GM19452 (cell line): ENCODE measurements at regions not wholly inside any gene's neighbourhood (a gene's known extent, or its start where the extent isn't known, plus 50 kb on each side); places are given as distances from the start of the nearest gene placed in this dataset.

Experiments
- ATAC-seq: cut with Tn5 transposase; IDR thresholded peaks from one replicate; pipeline ENCODE4 v1.9.1; 2021; ENCODE audit not compliant: unreplicated experiment

DNA sequence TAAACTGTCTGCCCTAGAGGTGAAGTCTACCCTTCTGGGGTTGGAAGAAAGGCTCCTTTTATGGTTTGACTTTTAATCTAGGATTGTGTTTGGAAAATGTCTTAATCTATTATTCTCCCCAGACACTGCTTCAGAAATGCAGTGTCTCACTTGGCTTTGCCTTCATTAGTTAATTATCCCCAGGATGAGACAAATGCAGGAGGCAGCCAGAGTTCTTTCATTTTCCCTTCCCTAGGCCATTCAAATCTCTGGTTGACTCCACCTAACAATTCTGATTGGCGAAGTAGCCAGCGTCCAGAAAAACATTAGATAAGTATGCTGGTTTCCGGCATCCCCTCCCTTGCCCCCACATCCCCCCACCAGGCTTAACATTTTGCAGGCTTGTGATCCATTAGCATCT lies 325.8 kb upstream of the PBX1 start:
- no peak for ATAC-seq

DNA sequence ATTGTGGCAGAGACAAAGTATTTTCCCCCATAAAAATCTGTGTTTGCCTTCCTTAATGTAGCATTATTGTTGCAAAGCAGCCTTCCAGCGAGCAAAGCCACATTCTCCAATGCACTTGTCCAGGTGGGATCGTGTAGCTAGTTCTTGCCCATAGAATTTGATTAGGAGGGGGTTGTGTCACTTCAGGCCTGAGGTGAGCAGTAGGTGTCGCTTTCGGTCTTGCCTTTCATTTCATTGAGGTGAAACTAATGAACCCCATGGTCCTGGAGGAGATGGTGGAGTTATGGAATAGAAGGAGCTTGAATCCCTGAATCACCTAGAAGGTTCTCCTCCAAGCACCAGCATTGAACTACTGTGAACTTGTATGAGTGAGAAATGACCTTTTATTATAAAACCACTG lies 318.9 kb upstream of the PBX1 start:
- ATAC-seq, result no peak

DNA sequence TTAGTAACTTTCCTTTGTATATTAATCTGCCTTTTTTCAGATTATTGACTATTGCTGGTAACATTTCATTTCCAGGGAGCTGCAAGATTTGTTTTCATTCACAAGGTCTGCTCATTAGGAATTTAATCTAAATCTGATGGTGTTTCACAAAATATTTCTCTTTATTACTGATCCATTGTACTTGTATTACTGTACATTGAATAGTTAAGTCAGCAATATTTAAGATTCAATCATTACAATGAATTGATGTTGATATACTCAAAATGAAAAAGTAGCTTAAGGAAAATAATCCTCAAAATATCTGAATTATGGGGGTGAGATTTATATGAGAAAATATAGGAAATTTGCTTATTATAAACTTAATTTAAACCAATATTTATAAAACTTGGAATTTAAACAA lies 308.6 kb upstream of the PBX1 start:
- ATAC-seq, result no peak

DNA sequence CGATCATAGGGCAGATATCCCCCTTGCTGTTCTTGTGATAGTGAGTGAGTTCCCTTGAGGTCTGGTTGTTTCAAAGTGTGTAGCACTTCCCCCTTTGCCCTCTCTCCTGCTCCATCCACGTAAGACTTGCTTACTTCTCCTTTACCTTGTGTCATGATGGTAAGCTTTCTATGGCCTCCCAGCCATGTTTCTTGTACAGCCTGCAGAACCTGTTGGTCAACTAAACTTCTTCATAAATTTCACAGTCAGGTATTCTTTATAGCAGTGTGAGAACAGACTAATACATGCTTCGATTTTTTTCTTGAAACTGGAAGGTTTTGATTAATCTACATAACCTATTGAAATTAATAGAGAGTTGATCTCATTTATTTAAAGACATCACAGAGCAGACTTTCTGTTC lies 302.5 kb upstream of the PBX1 start:
- ATAC-seq, result no peak

DNA sequence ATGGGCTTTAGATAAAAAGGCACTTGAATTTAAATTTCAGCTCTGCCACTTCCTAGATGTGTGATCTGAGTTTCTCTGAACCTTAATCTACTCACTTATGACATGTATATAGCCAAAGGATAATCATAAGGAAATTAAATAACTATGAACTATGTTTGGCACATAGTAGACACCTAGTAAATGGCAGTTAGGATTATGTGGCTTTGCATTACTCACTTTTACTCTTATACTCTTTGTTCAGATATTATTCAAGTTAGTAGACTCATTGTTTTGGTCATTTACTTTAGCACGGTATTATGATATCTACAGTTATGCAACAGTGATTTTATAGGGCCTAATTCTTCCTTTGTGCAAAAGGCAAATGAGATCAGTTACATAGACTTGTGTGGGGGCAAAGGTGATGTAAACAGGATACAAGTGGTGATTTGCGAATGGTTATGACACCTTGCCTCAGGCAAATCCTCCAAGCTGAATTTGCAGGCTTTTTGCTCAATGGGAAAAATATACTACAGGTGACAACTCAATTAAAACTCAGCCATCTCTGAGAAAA lies 297.2 kb upstream of the PBX1 start:
- ATAC-seq, result no peak

DNA sequence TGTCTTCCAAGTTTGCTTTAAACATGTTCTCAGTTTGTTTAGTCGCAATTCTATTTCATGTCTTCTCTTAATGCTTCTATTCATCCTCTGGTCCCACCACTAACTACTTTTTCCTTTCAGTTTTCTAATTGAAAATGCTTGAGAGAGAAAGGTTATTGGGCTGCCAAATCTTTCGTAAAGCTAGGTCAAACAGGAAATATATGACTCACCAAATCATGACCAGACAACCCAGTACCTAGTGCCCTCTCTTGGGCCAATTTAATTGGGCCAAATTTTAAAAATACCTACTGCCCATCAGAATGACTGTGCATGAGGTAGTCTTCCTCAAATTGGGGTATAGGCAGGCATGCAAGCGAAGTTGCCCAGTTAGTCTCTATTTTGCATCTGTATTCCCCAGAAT lies 295.4 kb upstream of the PBX1 start:
- ATAC-seq, result no peak

DNA sequence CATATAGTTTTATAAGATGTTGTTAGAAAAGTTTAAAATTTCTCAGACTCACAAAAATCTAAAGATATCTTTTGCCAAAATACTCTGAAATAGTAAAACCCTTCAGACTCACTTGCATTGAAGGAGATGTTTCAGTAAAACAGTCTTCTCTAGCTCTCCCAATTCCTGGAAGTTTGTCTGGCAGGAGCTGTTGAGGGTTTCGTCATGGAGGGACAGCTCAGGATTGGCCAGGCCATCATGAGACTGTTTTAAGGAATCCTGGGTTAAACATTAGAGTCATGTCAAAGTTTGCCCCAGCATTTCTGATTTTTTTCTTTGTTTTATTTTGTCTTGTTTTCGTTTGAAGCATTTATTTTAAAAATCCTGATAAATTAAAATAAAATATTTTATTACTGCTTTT lies 293.8 kb upstream of the PBX1 start:
- no peak for ATAC-seq

DNA sequence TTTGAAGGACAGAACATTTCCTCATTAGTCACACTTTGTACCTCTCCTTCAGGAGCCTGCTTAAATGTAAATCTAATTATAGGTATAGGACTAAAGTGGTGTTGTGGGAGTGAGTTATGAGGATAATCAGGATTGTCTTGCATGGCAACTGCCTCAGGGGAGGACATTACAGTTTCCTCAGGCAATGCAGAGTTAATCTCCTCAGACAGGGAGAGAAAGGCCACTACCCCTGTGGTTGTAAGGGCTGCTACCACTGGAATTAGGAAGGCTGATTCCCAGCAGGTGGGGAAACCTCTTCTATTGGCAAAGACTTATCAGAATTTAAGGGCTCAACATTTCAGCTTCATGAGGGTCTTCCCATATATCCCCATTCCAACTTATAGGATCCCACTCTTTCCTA lies 286.8 kb upstream of the PBX1 start:
- no peak for ATAC-seq

DNA sequence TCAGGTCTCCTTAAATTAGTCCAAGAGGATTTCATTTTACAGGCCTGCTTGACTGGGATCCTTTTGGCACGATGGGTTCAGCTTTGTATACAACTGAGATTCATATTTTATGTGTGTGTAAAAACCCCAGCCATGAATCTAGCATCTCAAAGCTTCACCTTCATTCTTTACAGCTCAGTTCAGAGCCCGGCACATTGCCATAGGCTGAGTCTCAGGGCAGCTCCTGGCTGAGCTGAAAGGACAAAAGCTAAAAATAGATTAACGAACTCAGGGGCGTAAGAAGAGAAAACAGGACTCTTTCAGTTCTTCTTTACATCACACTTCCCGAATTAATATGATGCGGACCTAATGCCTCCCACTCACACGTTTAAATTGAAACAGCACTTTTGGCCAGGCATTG lies 262.8 kb upstream of the PBX1 start:
- ATAC-seq, result no peak

DNA sequence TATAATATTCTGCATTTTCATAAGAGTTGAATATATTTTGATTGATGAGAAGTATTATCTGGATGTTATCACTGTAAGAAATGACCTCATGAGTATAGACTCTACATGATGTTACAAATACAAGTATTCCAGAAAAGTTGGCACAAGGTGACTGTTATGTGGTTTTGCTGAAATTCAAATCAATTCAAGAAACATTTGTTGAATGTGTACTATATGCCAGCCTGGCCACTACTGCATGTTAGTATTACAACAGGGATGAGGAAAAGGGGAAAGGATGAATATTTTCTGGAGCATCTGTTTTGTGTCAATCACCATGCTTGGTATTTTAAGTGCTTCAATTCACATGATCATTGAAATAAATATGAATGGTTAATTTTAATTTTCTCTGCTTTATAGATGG lies 250.9 kb upstream of the PBX1 start:
- no peak for ATAC-seq

DNA sequence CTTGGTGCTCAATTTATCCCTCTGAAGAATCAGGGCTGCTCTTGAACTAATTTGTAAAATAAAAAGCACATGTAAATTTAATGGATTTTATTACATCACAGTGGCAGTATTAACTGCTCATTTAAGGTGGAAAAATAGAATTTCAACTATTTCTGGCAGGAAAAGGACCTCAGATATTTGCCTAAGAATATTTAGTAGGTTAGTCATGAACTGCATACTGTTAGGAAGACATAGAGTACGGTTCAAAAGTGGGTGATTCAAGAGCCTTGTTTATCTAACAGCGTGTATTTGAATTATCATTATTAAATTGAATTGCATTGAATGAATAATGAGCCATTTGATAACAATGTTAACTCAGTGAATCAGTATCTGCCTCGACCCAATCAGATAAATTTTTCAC lies 248.8 kb upstream of the PBX1 start:
- no peak for ATAC-seq

DNA sequence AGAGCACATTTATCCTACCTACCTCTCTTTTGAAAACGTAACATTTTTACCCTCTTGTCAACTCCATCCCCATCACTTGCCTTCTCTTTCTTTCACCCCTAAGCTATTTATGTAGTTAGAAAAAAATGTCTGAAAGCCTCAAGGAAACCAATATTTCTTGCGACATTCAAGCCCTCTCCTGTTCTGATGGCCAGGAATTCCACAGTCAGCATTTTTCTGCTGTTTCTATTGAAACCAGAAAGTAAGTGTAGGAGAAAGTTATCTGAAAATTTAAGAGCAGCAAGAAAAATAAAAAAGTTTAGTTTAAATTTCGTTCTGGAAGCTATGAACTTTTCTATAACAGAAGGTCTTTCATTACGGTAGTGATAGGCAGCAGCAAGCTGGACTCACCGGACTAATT lies 247.6 kb upstream of the PBX1 start:
- no peak for ATAC-seq

DNA sequence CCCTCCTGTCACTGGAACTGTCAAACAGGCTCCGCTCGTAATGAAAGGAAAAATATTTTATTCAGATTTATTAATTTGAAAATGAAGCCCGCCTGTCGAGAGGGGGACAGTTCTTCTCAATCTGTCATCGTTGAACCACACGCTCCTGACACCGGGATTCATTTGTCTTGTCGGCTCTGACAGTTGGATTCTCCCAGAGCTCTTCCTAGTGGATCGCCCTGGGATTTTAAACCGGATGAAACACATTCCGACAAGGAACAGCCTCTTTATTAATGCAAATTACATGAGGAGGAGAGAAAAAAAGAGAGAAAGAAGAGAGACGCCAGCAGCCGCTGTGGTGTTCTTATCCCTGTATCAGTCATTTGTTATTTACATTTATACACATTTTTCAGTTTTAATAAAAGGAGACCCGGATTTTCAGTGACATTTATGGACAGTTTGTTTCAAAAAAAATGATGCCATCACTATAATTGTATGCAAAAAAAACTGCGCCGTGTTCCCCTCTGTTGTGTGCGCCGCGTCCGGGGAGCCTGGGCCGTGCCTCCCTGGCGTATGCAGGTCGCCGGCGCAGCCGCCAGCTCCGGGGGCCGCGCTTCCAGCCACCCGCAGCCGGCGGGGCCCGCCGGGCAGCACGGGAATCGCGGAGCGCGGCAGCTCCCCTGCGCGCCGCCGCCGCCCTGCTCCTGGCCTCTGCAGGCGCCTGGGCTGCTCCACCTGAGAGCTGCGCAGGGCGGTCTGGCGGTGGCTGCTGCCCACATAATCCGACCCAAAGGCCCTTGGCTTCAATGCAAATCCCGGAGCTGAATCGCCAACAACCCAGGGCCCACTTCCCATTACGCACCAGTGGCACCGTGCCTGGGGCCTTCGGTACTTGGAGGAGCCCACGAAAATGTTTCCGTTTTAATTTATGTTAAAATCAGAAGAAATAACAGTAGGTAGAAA lies 237.9 kb upstream of the PBX1 start:
- ATAC-seq, result no peak

DNA sequence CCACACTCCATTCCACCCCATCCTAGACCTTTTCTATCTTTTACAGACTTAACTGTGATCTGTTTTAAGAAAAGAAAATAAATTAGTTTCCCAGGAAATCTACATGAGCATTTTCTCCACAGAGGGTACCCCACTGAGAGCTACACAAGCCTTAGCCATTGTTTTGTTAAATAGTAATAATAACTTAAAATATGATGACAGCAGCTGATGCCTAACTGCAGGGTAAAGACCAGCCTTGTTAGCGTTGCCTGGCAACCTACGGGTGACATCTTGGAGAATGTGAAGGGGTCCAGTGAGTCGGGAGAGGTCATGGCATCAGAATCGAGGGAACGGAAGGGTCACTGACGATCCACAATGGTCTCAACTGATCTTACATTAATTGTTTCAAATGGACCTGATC lies 233.2 kb upstream of the PBX1 start:
- no peak for ATAC-seq

DNA sequence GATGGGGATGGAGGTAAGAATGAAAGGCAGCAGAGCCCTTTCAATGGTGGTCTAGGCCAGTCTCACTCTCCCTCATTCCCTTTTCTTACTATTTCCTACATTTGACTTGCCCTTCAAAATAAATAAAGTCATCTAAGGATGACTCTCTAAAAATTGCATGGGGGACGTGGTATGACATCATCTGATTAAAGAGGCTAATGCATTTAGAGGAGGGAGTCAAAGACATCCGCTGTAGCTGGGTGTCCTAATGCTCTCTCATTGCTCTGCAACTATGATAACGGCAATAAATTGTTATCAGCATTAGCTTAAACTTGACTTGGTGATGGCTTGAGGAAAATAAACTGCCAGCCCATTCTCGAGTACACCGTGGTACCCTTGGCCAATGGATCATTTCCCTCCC lies 225.6 kb upstream of the PBX1 start:
- no peak for ATAC-seq

DNA sequence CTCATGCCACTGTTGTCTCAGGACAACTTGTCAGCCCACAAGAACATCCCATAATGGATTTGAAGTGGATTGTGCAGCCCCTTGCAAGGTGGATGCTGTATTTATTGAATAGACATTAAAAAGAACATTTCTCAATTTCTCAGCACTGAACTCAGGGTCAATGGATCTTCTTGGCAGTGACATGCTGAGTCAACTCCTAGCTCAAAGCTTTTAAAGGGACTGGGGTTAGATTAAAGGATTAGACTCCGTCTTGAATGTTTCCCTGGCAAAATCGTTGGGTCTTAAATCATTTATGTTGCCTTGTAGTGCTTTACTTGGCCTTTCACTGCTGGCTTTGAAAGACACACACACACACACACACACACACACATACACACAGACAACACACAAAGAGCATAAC lies 221.6 kb upstream of the PBX1 start:
- no peak for ATAC-seq

DNA sequence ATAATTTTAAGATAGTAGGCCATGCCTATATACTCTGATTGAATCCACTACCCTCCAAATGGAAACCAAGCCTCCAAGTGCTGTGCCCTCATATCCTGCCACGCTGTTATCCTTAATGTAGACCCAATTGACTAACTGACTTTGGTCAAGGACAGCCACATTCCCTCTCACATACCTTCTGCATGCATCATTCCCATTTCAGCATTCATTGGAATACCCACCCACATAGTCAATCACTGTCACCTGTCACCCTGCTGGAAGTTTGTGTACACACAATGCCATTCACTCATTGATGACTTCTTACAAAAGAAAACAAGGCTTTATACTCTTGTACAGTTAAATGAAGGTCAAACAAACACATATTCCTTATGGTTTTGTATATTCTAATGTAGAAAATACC lies 221.1 kb upstream of the PBX1 start:
- ATAC-seq, result no peak

DNA sequence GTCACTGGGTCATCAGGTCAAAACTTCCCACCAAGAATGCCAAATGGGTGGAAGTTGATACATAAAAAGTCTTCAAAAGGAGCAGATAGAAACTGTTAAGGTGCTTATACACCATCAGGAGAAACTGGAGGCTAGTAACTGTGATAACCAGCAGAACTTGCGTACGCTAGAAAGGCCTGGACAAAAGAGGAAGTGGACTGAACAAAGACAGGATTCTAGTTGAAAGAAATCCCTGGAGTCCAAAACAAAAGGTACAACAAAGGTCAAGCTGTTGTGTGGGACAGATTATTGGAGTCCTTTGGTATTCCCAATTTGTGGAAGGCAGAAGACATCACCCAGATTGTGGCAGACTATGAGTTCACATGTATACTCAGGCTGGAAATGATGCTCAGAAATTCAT lies 215.8 kb upstream of the PBX1 start:
- no peak for ATAC-seq

DNA sequence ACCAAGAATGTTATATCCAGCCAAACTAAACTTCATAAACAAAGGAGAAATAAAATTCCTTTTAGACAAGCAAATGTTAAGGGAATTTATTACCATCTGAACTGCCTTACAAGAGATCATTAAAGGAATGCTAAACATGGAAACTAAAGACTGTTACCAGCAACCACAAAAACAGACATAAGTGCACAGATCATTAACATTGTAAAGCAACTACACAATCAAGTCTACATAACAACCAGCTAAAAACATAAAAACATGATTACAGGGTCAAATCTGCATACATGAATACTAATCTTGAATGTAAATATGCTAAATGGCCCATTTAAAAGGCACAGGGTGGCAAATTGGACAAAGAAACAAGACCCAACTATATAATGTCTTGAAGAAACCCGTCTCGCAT lies 211.0 kb upstream of the PBX1 start:
- no peak for ATAC-seq

DNA sequence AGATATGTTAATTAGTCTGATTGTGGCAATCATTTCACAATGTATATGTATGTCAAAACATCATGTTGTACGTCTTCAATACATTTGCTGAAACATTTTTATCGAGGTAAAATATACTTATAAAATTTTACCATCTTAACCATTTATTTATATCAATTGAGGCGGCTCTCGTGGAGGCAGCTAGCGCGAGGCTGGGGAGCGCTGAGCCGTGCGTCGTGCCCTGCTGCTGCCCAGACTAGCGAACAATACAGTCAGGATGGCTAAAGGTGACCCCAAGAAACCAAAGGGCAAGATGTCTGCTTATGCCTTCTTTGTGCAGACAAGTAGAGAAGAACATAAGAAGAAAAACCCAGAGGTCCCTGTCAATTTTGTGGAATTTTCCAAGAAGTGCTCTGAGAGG lies 202.5 kb upstream of the PBX1 start:
- no peak for ATAC-seq

DNA sequence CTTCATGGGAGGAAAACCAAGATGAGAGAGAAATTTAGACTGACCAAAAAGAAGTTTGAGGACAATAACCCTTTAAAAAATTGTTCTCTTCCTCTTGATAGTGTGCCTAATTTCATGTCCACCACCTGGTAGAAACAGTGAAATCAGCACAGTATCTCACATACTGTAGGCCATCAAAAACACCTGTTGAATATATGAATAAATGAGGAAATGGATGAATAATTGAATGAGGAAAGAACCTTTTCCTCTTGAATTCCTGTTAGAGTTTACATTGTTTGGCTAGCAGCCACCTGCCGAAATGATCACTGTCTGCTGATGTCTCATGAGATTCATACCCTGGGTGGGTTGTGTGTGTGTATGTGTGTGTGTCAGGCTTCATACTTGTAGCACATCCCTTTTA lies 198.7 kb upstream of the PBX1 start:
- ATAC-seq, result no peak

DNA sequence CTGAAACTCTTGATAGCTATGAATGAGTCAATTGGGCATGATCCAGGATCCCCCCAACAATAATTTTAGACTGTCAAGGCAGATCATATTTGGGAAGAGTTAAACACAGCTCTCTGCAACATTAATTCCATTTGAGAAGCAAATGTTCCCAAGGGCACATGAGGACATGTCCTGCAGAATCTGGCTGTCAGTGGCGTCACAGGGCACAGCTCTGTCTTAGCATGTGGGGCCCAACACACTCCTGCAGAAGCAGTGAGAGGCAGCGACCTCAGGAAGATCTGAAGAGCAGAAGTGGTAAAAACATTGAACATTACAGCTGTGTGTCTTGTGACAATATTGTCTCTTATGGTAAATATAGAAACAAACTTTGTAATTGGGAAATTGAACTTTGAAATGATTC lies 197.1 kb upstream of the PBX1 start:
- ATAC-seq, result no peak

DNA sequence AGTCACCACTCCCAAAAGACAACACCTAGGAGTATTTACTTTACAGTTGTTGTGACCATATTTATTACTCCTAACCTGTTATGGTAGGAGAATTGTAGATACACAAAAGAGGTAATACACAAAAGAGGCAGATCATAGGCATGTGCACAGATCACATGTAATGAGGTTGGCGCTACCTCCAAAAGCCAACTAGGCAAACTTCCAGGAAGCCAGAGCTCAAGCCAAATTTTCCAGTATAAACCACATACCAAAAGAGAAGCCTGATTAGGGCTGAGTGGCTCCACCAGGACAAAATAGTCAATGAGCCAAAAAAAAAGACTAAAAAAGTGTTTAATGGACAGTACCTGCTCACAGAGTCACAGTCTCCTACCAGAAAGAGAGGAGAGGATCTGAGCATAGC lies 195.0 kb upstream of the PBX1 start:
- no peak for ATAC-seq
